BLaER1 (cell line): ENCODE measurements at regions not wholly inside any gene's neighbourhood (a gene's known extent, or its start where the extent isn't known, plus 50 kb on each side); places are given as distances from the start of the nearest gene placed in this dataset.

Experiments used
- H3K27ac ChIP-seq: shearing (Covaris generic); formaldehyde crosslinking; 2 replicates; pipeline ENCODE4 v1.8.1; 2022
- H3K27me3 ChIP-seq: shearing (Covaris generic); formaldehyde crosslinking; 2 replicates; pipeline ENCODE4 v1.8.1; 2022
- H3K36me3 ChIP-seq: shearing (Covaris generic); formaldehyde crosslinking; 2 replicates; pipeline ENCODE4 v1.8.1; 2022
- H3K4me1 ChIP-seq: shearing (Covaris generic); formaldehyde crosslinking; 2 replicates; pipeline ENCODE4 v1.8.1; 2022
- H3K4me2 ChIP-seq: shearing (Covaris generic); formaldehyde crosslinking; 2 replicates; pipeline ENCODE4 v1.8.1; 2022
- H3K4me3 ChIP-seq: shearing (Covaris generic); formaldehyde crosslinking; 2 replicates; pipeline ENCODE4 v1.8.1; 2022
- H3K9ac ChIP-seq: shearing (Covaris generic); formaldehyde crosslinking; 2 replicates; pipeline ENCODE4 v1.8.1; 2022
- H3K9me3 ChIP-seq: shearing (Covaris generic); formaldehyde crosslinking; 2 replicates; pipeline ENCODE4 v1.8.1; 2022
- H4K20me1 ChIP-seq: shearing (Covaris generic); formaldehyde crosslinking; 2 replicates; pipeline ENCODE4 v1.8.1; 2022
- Cebpa-rat ChIP-seq: shearing (Covaris generic); IDR thresholded peaks from 2 replicates; pipeline ENCODE4 v1.8.1; 2022

DNA sequence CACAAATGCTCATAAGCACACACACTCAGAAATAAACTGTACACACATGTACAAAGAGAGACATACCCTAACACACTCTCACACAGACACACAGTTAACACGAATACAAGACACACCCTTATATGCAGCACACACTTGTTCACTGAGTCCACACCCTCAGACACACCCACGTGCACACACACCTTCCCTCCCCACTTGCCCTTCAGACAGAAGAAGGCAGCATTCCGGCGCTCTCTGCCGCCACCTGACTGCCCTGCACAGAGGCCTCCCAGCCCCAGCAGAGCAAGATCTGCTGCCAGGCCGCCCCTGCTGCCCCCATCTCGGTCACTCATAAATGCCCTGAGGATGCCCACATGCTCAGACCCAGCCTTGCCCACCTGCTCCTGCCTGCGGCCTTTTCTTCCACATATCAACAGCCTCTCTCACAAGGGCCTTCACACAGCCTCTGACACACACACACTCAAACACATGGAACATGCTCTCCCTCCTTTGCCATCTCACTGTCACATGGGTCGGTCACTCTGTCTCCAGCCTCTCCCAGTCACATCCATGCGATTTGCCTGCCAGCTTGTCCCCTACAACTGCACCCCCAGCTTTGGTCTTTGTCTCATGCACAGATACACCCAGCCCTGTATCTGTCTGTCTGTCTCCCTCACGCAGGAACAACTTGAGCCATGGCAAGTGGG lies 71.1 kb downstream of the EPHB3 start:
- Histone ChIP-seq H3K27ac (no peak overlapping the region), H3K36me3 (no peaks in the 10 kb centered on the region), H3K27me3 (no peaks in the 10 kb centered on the region), H3K9ac (no peak overlapping the region), H3K4me2 (no peak overlapping the region), H3K4me3 (no peak overlapping the region), H3K9me3 (no peaks in the 10 kb centered on the region), H4K20me1 (no peaks in the 10 kb centered on the region), H3K4me1 (peaks cover 36% of the 10 kb centered on the region)
- no peak for TF ChIP-seq Cebpa-rat
